Colonic mucosa (tissue), 4 donors: ENCODE measurements at regions not wholly inside any gene's neighbourhood (a gene's known extent, or its start where the extent isn't known, plus 50 kb on each side); places are given as distances from the start of the nearest gene placed in this dataset.
"Not testable (repeated sequence)": the region's sequence is repeated elsewhere in the genome, so short reads cannot be mapped to it uniquely, and the experiment has no call there.

Experiments
- DNase-seq: peaks from one replicate; pipeline ENCODE4 v3.0.0-alpha.2; 2020
- H3K27ac ChIP-seq: fragments of 200-600 bp; one replicate; pipeline ENCODE4 v1.8.0; 2021
- H3K27me3 ChIP-seq: fragments of 200-600 bp; one replicate; pipeline ENCODE4 v1.8.0; 2021
- H3K36me3 ChIP-seq: fragments of 200-600 bp; one replicate; pipeline ENCODE4 v1.8.0; 2021
- H3K4me1 ChIP-seq: fragments of 200-600 bp; one replicate; pipeline ENCODE4 v1.8.0; 2021; ENCODE audit warnings: mild to moderate bottlenecking
- H3K4me3 ChIP-seq: fragments of 200-600 bp; one replicate; pipeline ENCODE4 v1.8.0; 2021
- H3K9ac ChIP-seq, 2 donors: one replicate each; pipeline ENCODE4 v1.7.0; 2013; ENCODE audit warnings: control low read depth in 2 of 2, low read depth in 2 of 2, low read length in 2 of 2
- H3K9me3 ChIP-seq: fragments of 200-600 bp; one replicate; pipeline ENCODE4 v1.8.0; 2021
- intact Hi-C: fragments of 100-400 bp; cut with DNase I; formaldehyde crosslinking; loops from one replicate; pipeline ENCODE4 v1.14.1; 2022
- TF ChIP-seq, protein P1 (sequence below): fragments of 200-600 bp; IDR thresholded peaks from one replicate; pipeline ENCODE4 v1.8.0; 2022; ENCODE audit warnings: antibody characterized with exemption, mild to moderate bottlenecking
- donor health status: healthy.
- donor health status: DM: no; HTN: no; CAD: no.
- donor health status: DM: no; HTN: no; CAD: no.

DNA sequence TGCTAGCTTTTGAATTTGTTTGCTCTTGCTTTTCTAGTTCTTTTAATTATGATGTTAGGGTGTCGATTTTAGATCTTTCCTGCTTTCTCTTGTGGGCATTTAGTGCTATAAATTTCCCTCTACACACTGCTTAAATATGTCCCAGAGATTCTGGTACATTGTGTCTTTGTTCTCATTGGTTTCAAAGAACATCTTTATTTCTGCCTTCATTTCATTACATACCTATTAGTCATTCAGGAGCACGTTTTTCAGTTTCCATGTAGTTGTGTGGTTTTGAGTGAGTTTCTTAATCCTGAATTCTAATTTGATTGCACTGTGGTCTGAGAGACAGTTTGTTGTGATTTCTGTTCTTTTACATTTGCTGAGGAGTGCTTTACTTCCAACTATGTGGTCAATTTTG lies 51.2 kb upstream of the MB21D2 start:
- DNase-seq, H3K4me3 ChIP-seq, intact Hi-C loops, H3K4me1 ChIP-seq, H3K27ac ChIP-seq, H3K9me3 ChIP-seq, H3K36me3 ChIP-seq, H3K27me3 ChIP-seq, H3K9ac ChIP-seq: not testable (repeated sequence)

DNA sequence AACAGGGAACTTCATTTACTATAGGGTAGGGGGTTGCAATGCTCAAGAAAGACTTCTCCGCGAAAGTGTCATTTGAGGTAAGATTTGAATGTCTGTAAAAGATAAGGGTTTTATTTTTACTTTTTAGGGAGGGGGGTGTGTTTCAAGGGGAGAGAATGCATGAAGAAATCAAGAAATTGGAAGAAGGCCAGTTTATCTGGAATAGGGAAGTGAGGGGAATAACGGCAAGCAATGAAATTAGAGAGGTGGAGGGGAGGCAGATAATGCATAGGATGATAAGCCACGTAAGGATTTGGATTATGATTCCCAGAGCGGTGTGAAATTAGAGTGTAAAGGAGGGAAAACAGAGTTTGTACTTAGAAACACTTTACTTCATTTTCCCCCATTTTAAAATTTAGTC lies 63.0 kb upstream of the MB21D2 start:
- Histone ChIP-seq H3K9ac (no peak overlapping the region), H3K4me3 (no peak overlapping the region), H3K27me3 (no peaks in the 10 kb centered on the region), H3K27ac (no peak overlapping the region), H3K4me1 (no peaks in the 10 kb centered on the region), H3K36me3 (no peaks in the 10 kb centered on the region), H3K9me3 (no peaks in the 10 kb centered on the region)
- DNase-seq = no peak
- intact Hi-C loops = no loop called here
- TF ChIP-seq, protein P1, sequence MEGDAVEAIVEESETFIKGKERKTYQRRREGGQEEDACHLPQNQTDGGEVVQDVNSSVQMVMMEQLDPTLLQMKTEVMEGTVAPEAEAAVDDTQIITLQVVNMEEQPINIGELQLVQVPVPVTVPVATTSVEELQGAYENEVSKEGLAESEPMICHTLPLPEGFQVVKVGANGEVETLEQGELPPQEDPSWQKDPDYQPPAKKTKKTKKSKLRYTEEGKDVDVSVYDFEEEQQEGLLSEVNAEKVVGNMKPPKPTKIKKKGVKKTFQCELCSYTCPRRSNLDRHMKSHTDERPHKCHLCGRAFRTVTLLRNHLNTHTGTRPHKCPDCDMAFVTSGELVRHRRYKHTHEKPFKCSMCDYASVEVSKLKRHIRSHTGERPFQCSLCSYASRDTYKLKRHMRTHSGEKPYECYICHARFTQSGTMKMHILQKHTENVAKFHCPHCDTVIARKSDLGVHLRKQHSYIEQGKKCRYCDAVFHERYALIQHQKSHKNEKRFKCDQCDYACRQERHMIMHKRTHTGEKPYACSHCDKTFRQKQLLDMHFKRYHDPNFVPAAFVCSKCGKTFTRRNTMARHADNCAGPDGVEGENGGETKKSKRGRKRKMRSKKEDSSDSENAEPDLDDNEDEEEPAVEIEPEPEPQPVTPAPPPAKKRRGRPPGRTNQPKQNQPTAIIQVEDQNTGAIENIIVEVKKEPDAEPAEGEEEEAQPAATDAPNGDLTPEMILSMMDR = no peak

GRCh38 chr3:192986379-192986778 lies 68.7 kb upstream of the MB21D2 start:
- Histone ChIP-seq H3K27me3 (no peaks in the 10 kb centered on the region), H3K27ac (no peak overlapping the region), H3K4me3 (no peak overlapping the region), H3K36me3 (no peaks in the 10 kb centered on the region), H3K9ac (no peak overlapping the region), H3K4me1 (no peaks in the 10 kb centered on the region), H3K9me3 (no peaks in the 10 kb centered on the region)
- DNase-seq = no peak
- TF ChIP-seq, protein P1 = no peak
- intact Hi-C loops = no loop called here

GRCh38 chr3:192991356-192991755 lies 73.7 kb upstream of the MB21D2 start:
- Histone ChIP-seq H3K36me3 (no peaks in the 10 kb centered on the region), H3K27me3 (no peaks in the 10 kb centered on the region), H3K9ac (no peak overlapping the region), H3K4me1 (no peaks in the 10 kb centered on the region), H3K27ac (no peak overlapping the region), H3K4me3 (no peak overlapping the region), H3K9me3 (no peaks in the 10 kb centered on the region)
- intact Hi-C loops = no loop called here
- no peak for DNase-seq
- TF ChIP-seq, protein P1 = no peak

DNA sequence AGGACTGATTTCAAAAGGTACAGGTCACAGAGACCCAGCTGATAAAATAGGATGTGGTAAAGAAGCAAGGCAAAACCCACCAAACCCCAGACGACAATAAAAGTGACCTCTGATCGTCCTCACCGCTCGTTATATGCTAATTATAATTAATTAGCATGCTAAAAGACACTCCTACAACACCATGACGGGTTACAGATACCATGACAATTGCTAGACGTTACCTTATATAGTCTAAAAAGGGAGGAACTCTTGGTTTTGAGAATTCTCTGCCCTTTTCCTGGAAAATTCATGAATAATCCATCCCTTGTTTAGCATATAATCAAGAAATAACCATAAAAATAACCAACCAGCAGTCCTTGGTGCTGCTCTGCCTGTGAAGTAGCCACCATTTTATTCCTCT lies 74.7 kb upstream of the MB21D2 start:
- TF ChIP-seq, protein P1 = no peak
- no peak overlapping the region for H3K27ac ChIP-seq
- intact Hi-C loops = no loop called here
- no peaks in the 10 kb centered on the region for H3K27me3 ChIP-seq
- H3K9me3 ChIP-seq = no peaks in the 10 kb centered on the region
- no peak overlapping the region for H3K9ac ChIP-seq
- DNase-seq = no peak
- no peaks in the 10 kb centered on the region for H3K36me3 ChIP-seq
- no peaks in the 10 kb centered on the region for H3K4me1 ChIP-seq
- no peak overlapping the region for H3K4me3 ChIP-seq

- intact Hi-C loops = no loop called here
- no peak overlapping the region for H3K9ac ChIP-seq
- TF ChIP-seq, protein P1 = no peak
Observed at GRCh38 chr3:192993411-192993810, 75.8 kb upstream of the MB21D2 start.

GRCh38 chr3:193001113-193001512 lies 83.5 kb upstream of the MB21D2 start:
- H3K4me3 ChIP-seq, H3K27ac ChIP-seq, H3K4me1 ChIP-seq, DNase-seq, H3K9me3 ChIP-seq, intact Hi-C loops, H3K27me3 ChIP-seq, H3K9ac ChIP-seq, H3K36me3 ChIP-seq: not testable (repeated sequence)

More at GRCh38 chr3:192993411-192993810, 75.8 kb upstream of the MB21D2 start:
- no peaks in the 10 kb centered on the region for H3K27me3 ChIP-seq
- H3K9me3 ChIP-seq = no peaks in the 10 kb centered on the region
- H3K4me3 ChIP-seq = no peak overlapping the region
- H3K36me3 ChIP-seq = no peaks in the 10 kb centered on the region
- no peak for DNase-seq
- H3K4me1 ChIP-seq = no peaks in the 10 kb centered on the region
- no peak overlapping the region for H3K27ac ChIP-seq

- H3K27me3 ChIP-seq, H3K9me3 ChIP-seq, H3K36me3 ChIP-seq, H3K27ac ChIP-seq, intact Hi-C loops, H3K9ac ChIP-seq, H3K4me1 ChIP-seq, DNase-seq, H3K4me3 ChIP-seq: not testable (repeated sequence)
Observed at GRCh38 chr3:193003624-193004023, 86.0 kb upstream of the MB21D2 start.
